Neuronal stem cell (in vitro differentiated cells): ENCODE measurements at regions not wholly inside any gene's neighbourhood (a gene's known extent, or its start where the extent isn't known, plus 50 kb on each side); places are given as distances from the start of the nearest gene placed in this dataset.

Experiments used
- DNase-seq: peaks from one replicate; pipeline ENCODE4 v3.0.0-alpha.2; 2013; ENCODE audit warnings: low spot score
- H2AFZ ChIP-seq: one replicate; pipeline ENCODE4 v1.6.1; 2013; ENCODE audit warnings: mild to moderate bottlenecking, low read length, inconsistent platforms
- H2AK5ac ChIP-seq: 2 replicates; pipeline ENCODE4 v1.6.1; 2013; ENCODE audit warnings: low read depth, mild to moderate bottlenecking, inconsistent platforms, low read length, moderate library complexity, mixed read lengths
- H2BK120ac ChIP-seq: 2 replicates; pipeline ENCODE4 v1.6.1; 2013; ENCODE audit warnings: low read depth, mild to moderate bottlenecking, inconsistent platforms, low read length, moderate library complexity, mixed read lengths
- H2BK12ac ChIP-seq: one replicate; pipeline ENCODE4 v1.6.1; 2013; ENCODE audit warnings: low read length, inconsistent platforms
- H2BK15ac ChIP-seq: 2 replicates; pipeline ENCODE4 v1.6.1; 2013; ENCODE audit warnings: mild to moderate bottlenecking, low read length, inconsistent platforms, mixed read lengths
- H2BK5ac ChIP-seq: one replicate; pipeline ENCODE4 v1.6.1; 2013; ENCODE audit warnings: inconsistent platforms, mild to moderate bottlenecking, low read length, moderate library complexity
- H3K14ac ChIP-seq: one replicate; pipeline ENCODE4 v1.6.1; 2013; ENCODE audit warnings: low read length, inconsistent platforms
- H3K18ac ChIP-seq: 2 replicates; pipeline ENCODE4 v1.6.1; 2013; ENCODE audit warnings: low read length, inconsistent platforms
- H3K23ac ChIP-seq: 2 replicates; pipeline ENCODE4 v1.6.1; 2013; ENCODE audit warnings: low read depth, mild to moderate bottlenecking, mixed read lengths, low read length, inconsistent platforms; ENCODE audit not compliant: poor library complexity
- H3K27ac ChIP-seq: replicated peaks from 3 replicates; pipeline ENCODE4 v1.5.1; 2013; ENCODE audit warnings: low read length, inconsistent platforms
- H3K27me3 ChIP-seq, 3 experiments: 2 replicates each; pipeline ENCODE4 v1.6.1; 2013; ENCODE audit warnings: low read length in 3 of 3, mild to moderate bottlenecking in 2 of 3, inconsistent platforms in 1 of 3, low read depth in 1 of 3, mixed read lengths in 1 of 3, moderate library complexity in 1 of 3; ENCODE audit not compliant: control insufficient read depth in 3 of 3, insufficient read depth in 3 of 3
- H3K36me3 ChIP-seq, 2 donors: replicated peaks in 1 of 2; 2 replicates each; pipeline ENCODE4 v1.6.1; 2013; ENCODE audit warnings: low read length in 2 of 2; ENCODE audit not compliant: control insufficient read depth in 2 of 2, insufficient read depth in 2 of 2
- H3K4ac ChIP-seq: 2 replicates; pipeline ENCODE4 v1.6.1; 2013; ENCODE audit warnings: inconsistent platforms, mild to moderate bottlenecking, low read length, moderate library complexity
- H3K4me1 ChIP-seq, 2 donors: 1 replicate in 1 of 2; 2 replicates in 1 of 2; pipeline ENCODE4 v1.6.1; 2013; ENCODE audit warnings: low read length in 2 of 2, low read depth in 1 of 2; ENCODE audit not compliant: control insufficient read depth in 2 of 2, insufficient read depth in 1 of 2
- H3K4me2 ChIP-seq: one replicate; pipeline ENCODE4 v1.6.1; 2013; ENCODE audit warnings: mild to moderate bottlenecking, low read length, inconsistent platforms; ENCODE audit not compliant: insufficient read depth, poor library complexity, severe bottlenecking
- H3K4me3 ChIP-seq, 2 donors: 2 replicates each; pipeline ENCODE4 v1.5.1; 2013; ENCODE audit warnings: low read length in 2 of 2, mild to moderate bottlenecking in 2 of 2, inconsistent platforms in 1 of 2, moderate library complexity in 1 of 2
- H3K79me1 ChIP-seq: one replicate; pipeline ENCODE4 v1.6.1; 2013; ENCODE audit warnings: low read depth, mild to moderate bottlenecking, inconsistent platforms, low read length, moderate library complexity
- H3K9ac ChIP-seq: one replicate; pipeline ENCODE4 v1.6.1; 2013; ENCODE audit warnings: mild to moderate bottlenecking, low read depth, low read length, inconsistent platforms; ENCODE audit not compliant: poor library complexity
- H3K9me3 ChIP-seq, 2 donors: replicated peaks in 1 of 2; 2 replicates each; pipeline versions ENCODE3 to v1.6.1; 2013; ENCODE audit warnings: low read length in 2 of 2, mild to moderate bottlenecking in 2 of 2, inconsistent platforms in 1 of 2, low read depth in 1 of 2, mixed read lengths in 1 of 2, moderate library complexity in 1 of 2; ENCODE audit not compliant: control insufficient read depth in 2 of 2, insufficient read depth in 1 of 2
- H4K8ac ChIP-seq: one replicate; pipeline ENCODE4 v1.6.1; 2013; ENCODE audit warnings: low read depth, mild to moderate bottlenecking, inconsistent platforms, low read length, moderate library complexity
- H4K91ac ChIP-seq: one replicate; pipeline ENCODE4 v1.6.1; 2013; ENCODE audit warnings: low read length, low read depth, mild to moderate bottlenecking, inconsistent platforms; ENCODE audit not compliant: poor library complexity
- WGBS, 2 donors: extraction: QIAGEN DNeasy Blood & Tissue Kit; methylation state at CpG; one replicate each; pipeline ENCODE4 v1.1.7; 2013; ENCODE audit warnings: missing lambda C conversion rate in 2 of 2, mixed read lengths in 1 of 2; ENCODE audit not compliant: insufficient read length in 2 of 2, insufficient replicate concordance in 1 of 2; ENCODE audit errors: extremely low coverage in 2 of 2; 5-methylcytosine and 5-hydroxymethylcytosine counted together

- H3K36me3 ChIP-seq, result no peaks in the 10 kb centered on the region
- H3K9me3 ChIP-seq, result no peaks in the 10 kb centered on the region
- no peak for DNase-seq
- no peak overlapping the region for H3K4me3 ChIP-seq
- H3K14ac ChIP-seq, result no peak overlapping the region
- no peak overlapping the region for H2AK5ac ChIP-seq
- no peak overlapping the region for H4K91ac ChIP-seq
- H2BK5ac ChIP-seq, result no peak overlapping the region
- H2AFZ ChIP-seq, result no peak overlapping the region
- no peak overlapping the region for H4K8ac ChIP-seq
- no peak overlapping the region for H3K23ac ChIP-seq
- no peaks in the 10 kb centered on the region for H3K79me1 ChIP-seq
- H3K4me2 ChIP-seq, result no peak overlapping the region
- no CpG with 5 or more reads among the region's 4 CpGs for WGBS, 2 donors
- H2BK15ac ChIP-seq, result no peak overlapping the region
- H3K9ac ChIP-seq, result no peak overlapping the region
- H3K4me1 ChIP-seq, result peaks cover 0 to 6% of the 10 kb centered on the region in 2 donors
- H3K18ac ChIP-seq, result no peak overlapping the region
- H3K27me3 ChIP-seq, result no peaks in the 10 kb centered on the region
- H3K4ac ChIP-seq, result no peak overlapping the region
- no peak overlapping the region for H2BK120ac ChIP-seq
- H3K27ac ChIP-seq, result no peak overlapping the region
- no peak overlapping the region for H2BK12ac ChIP-seq
Measured at GRCh38 chr18:25915907-25916306, 174.5 kb downstream of the SS18 start.

GRCh38 chr18:25898965-25899364, 191.4 kb downstream of the SS18 start:
- no peak overlapping the region for H3K14ac ChIP-seq
- no peak for DNase-seq
- no peak overlapping the region for H3K4ac ChIP-seq
- H2BK15ac ChIP-seq, result peak overlapping the region; percentile 30
- WGBS, 2 donors, result no CpG with 5 or more reads among the region's 2 CpGs
- H3K9me3 ChIP-seq, result peaks cover 0 to 11% of the 10 kb centered on the region in 2 donors
- H3K4me3 ChIP-seq, result no peak overlapping the region
- no peaks in the 10 kb centered on the region for H3K27me3 ChIP-seq
- H2BK120ac ChIP-seq, result no peak overlapping the region
- H2BK12ac ChIP-seq, result no peak overlapping the region
- H3K23ac ChIP-seq, result peak overlapping the region; percentile 16
- no peaks in the 10 kb centered on the region for H3K36me3 ChIP-seq
- H3K4me2 ChIP-seq, result no peak overlapping the region
- H3K18ac ChIP-seq, result no peak overlapping the region
- no peaks in the 10 kb centered on the region for H3K79me1 ChIP-seq
- H3K27ac ChIP-seq, result no peak overlapping the region
- no peak overlapping the region for H3K9ac ChIP-seq
- no peak overlapping the region for H2AFZ ChIP-seq
- H4K91ac ChIP-seq, result no peak overlapping the region
- no peak overlapping the region for H2AK5ac ChIP-seq
- no peak overlapping the region for H2BK5ac ChIP-seq
- H4K8ac ChIP-seq, result no peak overlapping the region
- peaks cover 0 to 1% of the 10 kb centered on the region in 2 donors for H3K4me1 ChIP-seq

GRCh38 chr18:25896956-25897355, 193.5 kb downstream of the SS18 start:
- Histone ChIP-seq H3K36me3 (no peaks in the 10 kb centered on the region), H2BK120ac (no peak overlapping the region), H4K91ac (no peak overlapping the region), H3K27ac (no peak overlapping the region), H3K9ac (no peak overlapping the region), H4K8ac (no peak overlapping the region), H3K79me1 (no peaks in the 10 kb centered on the region), H2AK5ac (no peak overlapping the region), H3K4ac (no peak overlapping the region), H3K4me2 (no peak overlapping the region), H2BK15ac (no peak overlapping the region), H2BK5ac (no peak overlapping the region), H3K27me3 (no peaks in the 10 kb centered on the region), H3K9me3 (peaks cover 0 to 11% of the 10 kb centered on the region in 2 donors), H3K23ac (no peak overlapping the region), H2BK12ac (no peak overlapping the region), H3K14ac (no peak overlapping the region), H2AFZ (no peak overlapping the region), H3K4me3 (no peak overlapping the region), H3K18ac (no peak overlapping the region), H3K4me1 (peaks cover 0 to 1% of the 10 kb centered on the region in 2 donors)
- no peak for DNase-seq
- WGBS, 2 donors, result no CpG with 5 or more reads among the region's 4 CpGs

GRCh38 chr18:25896178-25896780, 194.1 kb downstream of the SS18 start:
- DNase-seq, result peak; percentile 27
- H3K4me1 ChIP-seq, result peaks cover 0 to 1% of the 10 kb centered on the region in 2 donors
- H2BK12ac ChIP-seq, result no peak overlapping the region
- H4K91ac ChIP-seq, result no peak overlapping the region
- no peaks in the 10 kb centered on the region for H3K27me3 ChIP-seq
- H3K36me3 ChIP-seq, result no peaks in the 10 kb centered on the region
- peaks cover 0 to 11% of the 10 kb centered on the region in 2 donors for H3K9me3 ChIP-seq
- H2BK5ac ChIP-seq, result no peak overlapping the region
- no peak overlapping the region for H4K8ac ChIP-seq
- no peak overlapping the region for H2BK120ac ChIP-seq
- no peak overlapping the region for H3K4ac ChIP-seq
- H3K4me3 ChIP-seq, result no peak overlapping the region
- H2AK5ac ChIP-seq, result no peak overlapping the region
- H2BK15ac ChIP-seq, result no peak overlapping the region
- H3K79me1 ChIP-seq, result no peaks in the 10 kb centered on the region
- H3K4me2 ChIP-seq, result no peak overlapping the region
- no peak overlapping the region for H3K27ac ChIP-seq
- peak overlapping the region; percentile 10 for H2AFZ ChIP-seq
- no peak overlapping the region for H3K9ac ChIP-seq
- no peak overlapping the region for H3K18ac ChIP-seq
- no peak overlapping the region for H3K14ac ChIP-seq
- no peak overlapping the region for H3K23ac ChIP-seq
- no CpG with 5 or more reads among the region's 10 CpGs for WGBS, 2 donors
